Upper lobe of left lung (tissue), 6 donors: ENCODE measurements at regions not wholly inside any gene's neighbourhood (a gene's known extent, or its start where the extent isn't known, plus 50 kb on each side); places are given as distances from the start of the nearest gene placed in this dataset.

Experiments
- ATAC-seq, 2 donors: fragments of 200-7000 bp; cut with Tn5 transposase; one replicate each; pipeline ENCODE4 v1.9.1; 2022; ENCODE audit warnings: mild to moderate bottlenecking in 2 of 2, moderate library complexity in 2 of 2; ENCODE audit not compliant: low FRiP score in 2 of 2
- DNase-seq, 2 donors: peaks; one replicate each; pipeline ENCODE4 v3.0.0-alpha.2; 2019 to 2020
- H3K27ac ChIP-seq, 4 donors: fragments of 200-600 bp; sonication (generic); one replicate each; pipeline ENCODE4 v1.5.1; 2016 to 2019
- H3K27me3 ChIP-seq, 4 donors: fragments of 200-600 bp; sonication (generic); one replicate each; pipeline ENCODE4 v1.5.1; 2017 to 2019
- H3K36me3 ChIP-seq, 4 donors: fragments of 200-600 bp; sonication (generic); one replicate each; pipeline ENCODE4 v1.5.1; 2016 to 2019
- H3K4me1 ChIP-seq, 4 donors: fragments of 200-600 bp; sonication (generic); one replicate each; pipeline ENCODE4 v1.5.1; 2018 to 2019
- H3K4me3 ChIP-seq, 4 donors: fragments of 200-600 bp; sonication (generic); one replicate each; pipeline ENCODE4 v1.5.1; 2017 to 2019; ENCODE audit warnings: mild to moderate bottlenecking in 2 of 4, moderate library complexity in 1 of 4
- H3K9me3 ChIP-seq, 4 donors: fragments of 200-600 bp; sonication (generic); one replicate each; pipeline ENCODE4 v1.5.1; 2018 to 2019
- EP300 ChIP-seq, 4 donors: sonication (generic); formaldehyde crosslinking; IDR thresholded peaks; one replicate each; pipeline ENCODE4 v1.5.1; 2017; ENCODE audit warnings: antibody characterized with exemption in 4 of 4, control low read depth in 2 of 4
- POLR2A ChIP-seq, 4 donors: fragments of 450-650 bp; IDR thresholded peaks; one replicate each; pipeline ENCODE4 v1.5.1; 2016 to 2017; ENCODE audit warnings: antibody characterized with exemption in 4 of 4, mild to moderate bottlenecking in 2 of 4
- POLR2AphosphoS5 ChIP-seq, 2 donors: sonication (generic); formaldehyde crosslinking; IDR thresholded peaks; one replicate each; pipeline ENCODE4 v1.5.1; 2017; ENCODE audit warnings: antibody characterized with exemption in 2 of 2
- WGBS, 2 donors: methylation state at CpG; one replicate each; pipeline ENCODE4 v1.1.5; 2017 to 2018; 5-methylcytosine and 5-hydroxymethylcytosine counted together
- TF ChIP-seq, protein P1 (sequence below), 6 experiments: fragments of 450-650 bp in 4 of 6; fragments of 200-600 bp in 2 of 6; sonication (generic) in 2 of 6; IDR thresholded peaks; one replicate each; pipeline ENCODE4 v1.5.1; 2016 to 2019; ENCODE audit warnings: antibody characterized with exemption in 6 of 6
- donor health status: DM: no; HTN: no; CAD: no; lungs with moderate emphysema.
- donor health status: DM: no; HTN: yes; CAD: no; lungs with severe emphysema.

DNA sequence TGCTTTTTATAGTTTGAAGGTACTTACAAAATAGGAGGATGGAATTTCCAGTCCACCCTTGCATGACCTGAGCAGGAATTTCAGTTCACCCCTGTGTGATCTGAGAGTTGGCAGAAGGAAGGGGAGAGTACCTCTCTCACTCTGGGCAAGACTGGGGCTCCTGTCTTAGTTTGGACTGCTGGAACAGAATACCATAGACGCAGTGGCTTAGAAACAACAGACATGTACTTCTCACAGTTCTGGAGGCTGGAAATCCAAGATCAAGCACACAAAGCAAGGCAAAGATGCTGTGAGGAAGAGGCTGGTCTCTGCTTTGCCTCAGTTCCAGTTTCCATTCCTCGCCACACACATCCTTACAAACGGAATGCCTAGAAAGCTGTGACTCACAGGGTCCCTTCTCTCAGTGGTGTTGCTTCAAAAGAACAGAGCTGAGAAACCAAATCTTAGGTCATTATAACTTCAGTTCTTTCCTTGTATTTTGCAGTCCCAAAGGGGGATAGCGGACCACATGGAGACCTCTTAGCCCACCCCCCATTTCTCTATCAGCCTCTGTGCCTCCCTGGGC, 108.8 kb upstream of the HAAO start:
- Histone ChIP-seq H3K27ac (no peak overlapping the region), H3K36me3 (no peaks in the 10 kb centered on the region), H3K9me3 (no peaks in the 10 kb centered on the region), H3K27me3 (peaks cover 0 to 6% (median 0%) of the 10 kb centered on the region in 4 donors), H3K4me3 (no peak overlapping the region), H3K4me1 (peaks cover 15 to 27% (median 19%) of the 10 kb centered on the region in 4 donors)
- DNase-seq (no peak), ATAC-seq (peak in 1 of 2 donors; percentile 39)
- TF ChIP-seq POLR2AphosphoS5 (IDR thresholded peaks at IDR 0.05) (no peak), EP300 (IDR thresholded peaks at IDR 0.05) (no peak), POLR2A (IDR thresholded peaks at IDR 0.05) (no peak)
- 71% methylated on average over 4 of the region's 4 CpGs for WGBS, 2 donors

DNA sequence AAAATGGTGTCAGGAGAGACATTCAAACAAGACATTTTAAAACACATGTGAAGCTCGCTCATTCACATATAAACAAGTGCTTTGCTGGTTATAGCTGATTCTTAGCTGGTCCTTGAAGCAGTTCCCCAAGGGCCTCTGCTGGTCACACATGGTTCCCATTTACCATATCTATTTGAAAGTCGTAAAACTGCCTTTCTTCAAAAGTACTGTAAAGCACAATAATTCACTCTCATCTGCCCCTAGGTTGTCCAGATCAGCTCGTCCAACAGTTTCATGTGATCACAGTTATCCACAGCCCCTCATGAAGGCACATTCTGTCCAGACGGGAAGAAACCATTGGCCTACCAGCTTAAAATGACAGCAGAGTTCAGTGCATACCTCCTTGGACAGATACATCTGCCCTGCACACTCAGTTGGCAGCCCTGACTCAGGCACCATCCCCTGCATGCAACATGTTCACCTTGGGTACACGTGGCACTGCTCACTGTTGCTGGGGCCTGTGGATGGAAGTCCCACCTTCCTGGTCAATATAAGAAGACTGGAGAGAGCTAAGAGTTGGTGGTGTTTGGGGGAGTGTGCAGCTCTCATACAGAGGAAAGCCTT, 108.0 kb upstream of the HAAO start:
- TF ChIP-seq EP300 (IDR thresholded peaks at IDR 0.05) (no peak), POLR2AphosphoS5 (IDR thresholded peaks at IDR 0.05) (no peak), POLR2A (IDR thresholded peaks at IDR 0.05) (no peak)
- TF ChIP-seq, protein P1, sequence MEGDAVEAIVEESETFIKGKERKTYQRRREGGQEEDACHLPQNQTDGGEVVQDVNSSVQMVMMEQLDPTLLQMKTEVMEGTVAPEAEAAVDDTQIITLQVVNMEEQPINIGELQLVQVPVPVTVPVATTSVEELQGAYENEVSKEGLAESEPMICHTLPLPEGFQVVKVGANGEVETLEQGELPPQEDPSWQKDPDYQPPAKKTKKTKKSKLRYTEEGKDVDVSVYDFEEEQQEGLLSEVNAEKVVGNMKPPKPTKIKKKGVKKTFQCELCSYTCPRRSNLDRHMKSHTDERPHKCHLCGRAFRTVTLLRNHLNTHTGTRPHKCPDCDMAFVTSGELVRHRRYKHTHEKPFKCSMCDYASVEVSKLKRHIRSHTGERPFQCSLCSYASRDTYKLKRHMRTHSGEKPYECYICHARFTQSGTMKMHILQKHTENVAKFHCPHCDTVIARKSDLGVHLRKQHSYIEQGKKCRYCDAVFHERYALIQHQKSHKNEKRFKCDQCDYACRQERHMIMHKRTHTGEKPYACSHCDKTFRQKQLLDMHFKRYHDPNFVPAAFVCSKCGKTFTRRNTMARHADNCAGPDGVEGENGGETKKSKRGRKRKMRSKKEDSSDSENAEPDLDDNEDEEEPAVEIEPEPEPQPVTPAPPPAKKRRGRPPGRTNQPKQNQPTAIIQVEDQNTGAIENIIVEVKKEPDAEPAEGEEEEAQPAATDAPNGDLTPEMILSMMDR (IDR thresholded peaks at IDR 0.05) = no peak

DNA sequence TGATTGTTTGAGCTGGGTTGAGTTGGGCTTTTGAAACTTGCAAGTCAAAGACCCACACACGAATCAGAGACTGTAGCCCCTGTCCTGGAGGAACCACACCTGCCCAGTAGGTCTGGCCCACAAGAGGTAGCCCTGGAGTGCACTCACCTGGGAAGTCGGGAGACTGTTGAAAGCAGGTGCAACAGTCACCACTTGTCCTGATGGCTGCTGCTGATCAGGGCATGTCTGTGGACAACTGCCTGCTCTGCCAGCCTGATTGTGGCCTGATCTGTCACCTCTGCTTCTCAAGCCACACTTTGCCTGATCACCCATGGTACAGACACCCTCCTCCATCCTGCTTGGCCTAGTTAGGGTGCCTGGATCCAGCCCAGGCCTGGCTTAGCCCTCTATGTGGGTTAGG, 105.0 kb upstream of the HAAO start:
- no peaks in the 10 kb centered on the region for H3K36me3 ChIP-seq
- no peaks in the 10 kb centered on the region for H3K9me3 ChIP-seq
- no peaks in the 10 kb centered on the region for H3K27me3 ChIP-seq
- DNase-seq = no peak
- no peak overlapping the region for H3K27ac ChIP-seq
- H3K4me1 ChIP-seq = no peaks in the 10 kb centered on the region
- ATAC-seq = peak in 1 of 2 donors; percentile 38
- no peak overlapping the region for H3K4me3 ChIP-seq
- 81 to 82% methylated on average over 2 of the region's 2 CpGs for WGBS, 2 donors
- TF ChIP-seq EP300 (IDR thresholded peaks at IDR 0.05) (no peak), POLR2AphosphoS5 (IDR thresholded peaks at IDR 0.05) (no peak), POLR2A (IDR thresholded peaks at IDR 0.05) (no peak)
- TF ChIP-seq, protein P1 (IDR thresholded peaks at IDR 0.05) = no peak

More for the DNA sequence above, 108.0 kb upstream of the HAAO start:
- H3K4me3 ChIP-seq = no peak overlapping the region
- no peak overlapping the region for H3K27ac ChIP-seq
- no peak for ATAC-seq
- DNase-seq = no peak
- peaks cover 7 to 19% (median 12%) of the 10 kb centered on the region in 4 donors for H3K4me1 ChIP-seq
- no peaks in the 10 kb centered on the region for H3K36me3 ChIP-seq
- H3K27me3 ChIP-seq = no peaks in the 10 kb centered on the region
- WGBS, 2 donors = 89 to 90% methylated on average over 4 to 5 of the region's 5 CpGs
- no peaks in the 10 kb centered on the region for H3K9me3 ChIP-seq

DNA sequence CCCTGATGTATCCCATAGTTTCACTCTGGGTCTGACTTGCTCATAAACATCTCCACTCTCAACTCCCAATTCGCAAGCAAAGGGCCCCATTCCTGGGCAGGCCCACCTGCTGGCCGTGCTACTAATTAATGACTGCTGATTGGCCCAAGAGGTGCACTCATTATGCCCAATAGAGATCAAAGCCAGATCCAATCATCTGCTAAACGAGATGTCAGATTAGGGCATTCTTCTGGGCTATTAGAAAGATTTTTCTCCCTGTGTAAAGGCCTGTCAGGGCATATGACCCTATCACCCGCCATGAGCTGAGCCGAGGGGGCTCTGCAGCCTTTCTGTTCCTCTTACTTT, 103.4 kb upstream of the HAAO start:
- 75 to 77% methylated on average over 5 of the region's 5 CpGs for WGBS, 2 donors
- Histone ChIP-seq H3K27me3 (no peaks in the 10 kb centered on the region), H3K4me3 (no peak overlapping the region), H3K27ac (no peak overlapping the region), H3K36me3 (no peaks in the 10 kb centered on the region), H3K9me3 (no peaks in the 10 kb centered on the region), H3K4me1 (no peaks in the 10 kb centered on the region)
- TF ChIP-seq EP300 (IDR thresholded peaks at IDR 0.05) (no peak), POLR2A (IDR thresholded peaks at IDR 0.05) (no peak), POLR2AphosphoS5 (IDR thresholded peaks at IDR 0.05) (no peak)
- TF ChIP-seq, protein P1 (IDR thresholded peaks at IDR 0.05) = no peak
- DNase-seq = no peak
- no peak for ATAC-seq

DNA sequence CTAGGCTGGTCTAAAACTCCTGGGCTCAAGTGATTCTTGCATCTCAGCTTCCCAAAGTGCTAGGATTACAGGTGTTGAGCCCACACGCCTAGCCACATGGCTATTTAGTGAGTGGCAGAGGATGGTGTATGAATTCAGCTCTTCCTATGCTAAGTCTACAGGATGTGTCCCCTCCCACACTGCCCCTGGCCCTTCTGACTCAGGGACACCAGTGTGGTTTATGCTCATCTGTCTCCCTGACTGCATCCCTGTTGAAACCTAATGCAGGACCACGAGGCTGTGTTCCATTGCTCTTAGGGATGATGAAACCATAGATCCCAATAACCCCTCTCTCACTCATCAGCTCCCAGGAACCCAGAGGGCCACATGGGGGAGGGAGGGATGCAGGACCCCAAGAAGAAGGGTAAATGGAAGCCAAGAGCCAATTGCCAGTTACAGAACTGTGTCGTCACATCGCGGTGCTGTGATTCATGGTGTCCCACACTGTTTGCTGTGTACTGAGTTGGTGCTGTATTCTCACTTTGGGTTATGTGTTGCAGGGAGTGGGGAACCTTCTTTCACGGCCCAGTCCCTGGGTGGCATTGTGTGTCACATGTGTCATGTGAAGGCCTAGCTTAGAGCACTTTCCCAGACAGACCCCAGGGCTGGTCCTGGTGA, 102.9 kb upstream of the HAAO start:
- peak in 1 of 2 donors; percentile 36 for ATAC-seq

More for the DNA sequence above, 102.9 kb upstream of the HAAO start:
- no peak for TF ChIP-seq POLR2AphosphoS5 (IDR thresholded peaks at IDR 0.05)
- TF ChIP-seq, protein P1 (IDR thresholded peaks at IDR 0.05) = no peak
- no peak overlapping the region for H3K27ac ChIP-seq
- WGBS, 2 donors = 92 to 96% methylated on average over 6 of the region's 6 CpGs
- peaks cover 0 to 1% (median 0%) of the 10 kb centered on the region in 4 donors for H3K9me3 ChIP-seq
- no peaks in the 10 kb centered on the region for H3K27me3 ChIP-seq
- no peak for DNase-seq
- no peak overlapping the region for H3K4me3 ChIP-seq
- H3K36me3 ChIP-seq = no peaks in the 10 kb centered on the region
- H3K4me1 ChIP-seq = no peaks in the 10 kb centered on the region
